Adrenal gland (tissue), 5 donors: ENCODE measurements at regions not wholly inside any gene's neighbourhood (a gene's known extent, or its start where the extent isn't known, plus 50 kb on each side); places are given as distances from the start of the nearest gene placed in this dataset.

Experiments used
- POLR2A ChIP-seq, 2 donors: fragments of 450-650 bp; IDR thresholded peaks; one replicate each; pipeline ENCODE4 v1.6.1; 2017; ENCODE audit warnings: antibody characterized with exemption in 2 of 2, mild to moderate bottlenecking in 2 of 2, moderate library complexity in 1 of 2
- TF ChIP-seq, protein P1 (sequence below), 6 experiments: fragments of 450-650 bp in 4 of 6; fragments of 200-600 bp in 2 of 6; sonication (generic) in 1 of 6; IDR thresholded peaks; 1 replicate in 5 of 6; 2 replicates in 1 of 6; pipeline versions ENCODE4 v1.5.1 to v1.8.0; 2016 to 2021; ENCODE audit warnings: antibody characterized with exemption in 6 of 6, mild to moderate bottlenecking in 2 of 6, moderate library complexity in 1 of 6
- donor health status: DM: no; HTN: no; CAD: no.

DNA sequence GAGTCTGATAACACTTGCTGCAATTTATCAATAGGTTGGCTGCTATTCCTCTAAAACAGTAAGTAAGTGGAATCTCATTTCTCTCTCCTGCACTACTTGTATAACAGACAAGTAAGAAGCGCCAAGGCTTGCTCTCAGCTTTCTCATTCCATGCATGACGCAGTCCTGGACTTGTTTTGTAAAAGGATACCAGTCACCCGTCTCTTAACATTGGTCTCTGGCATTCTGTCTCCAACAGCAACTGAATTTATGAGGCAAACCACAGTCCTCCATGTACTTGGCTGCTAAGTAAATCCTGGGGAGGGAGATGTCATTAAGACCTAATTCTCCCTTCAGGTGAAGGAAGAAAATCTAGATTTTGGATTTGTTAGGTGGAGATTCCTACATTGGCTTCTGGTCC lies 115.4 kb downstream of the OPN5 start:
- TF ChIP-seq, protein P1, sequence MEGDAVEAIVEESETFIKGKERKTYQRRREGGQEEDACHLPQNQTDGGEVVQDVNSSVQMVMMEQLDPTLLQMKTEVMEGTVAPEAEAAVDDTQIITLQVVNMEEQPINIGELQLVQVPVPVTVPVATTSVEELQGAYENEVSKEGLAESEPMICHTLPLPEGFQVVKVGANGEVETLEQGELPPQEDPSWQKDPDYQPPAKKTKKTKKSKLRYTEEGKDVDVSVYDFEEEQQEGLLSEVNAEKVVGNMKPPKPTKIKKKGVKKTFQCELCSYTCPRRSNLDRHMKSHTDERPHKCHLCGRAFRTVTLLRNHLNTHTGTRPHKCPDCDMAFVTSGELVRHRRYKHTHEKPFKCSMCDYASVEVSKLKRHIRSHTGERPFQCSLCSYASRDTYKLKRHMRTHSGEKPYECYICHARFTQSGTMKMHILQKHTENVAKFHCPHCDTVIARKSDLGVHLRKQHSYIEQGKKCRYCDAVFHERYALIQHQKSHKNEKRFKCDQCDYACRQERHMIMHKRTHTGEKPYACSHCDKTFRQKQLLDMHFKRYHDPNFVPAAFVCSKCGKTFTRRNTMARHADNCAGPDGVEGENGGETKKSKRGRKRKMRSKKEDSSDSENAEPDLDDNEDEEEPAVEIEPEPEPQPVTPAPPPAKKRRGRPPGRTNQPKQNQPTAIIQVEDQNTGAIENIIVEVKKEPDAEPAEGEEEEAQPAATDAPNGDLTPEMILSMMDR (IDR thresholded peaks at IDR 0.05) = no peak
- TF ChIP-seq POLR2A (IDR thresholded peaks at IDR 0.05) = no peak
